Liver (tissue), 8 donors: ENCODE measurements at regions not wholly inside any gene's neighbourhood (a gene's known extent, or its start where the extent isn't known, plus 50 kb on each side); places are given as distances from the start of the nearest gene placed in this dataset.

ENCODE experiments used
- DNase-seq: peaks from one replicate; pipeline ENCODE4 v3.0.0-alpha.2; 2017; ENCODE audit warnings: low spot score
- H3K27ac ChIP-seq, 2 donors: one replicate each; pipeline ENCODE4 v1.7.0; 2013; ENCODE audit warnings: inconsistent platforms in 2 of 2, low read length in 2 of 2, control low read depth in 1 of 2, low read depth in 1 of 2, mild to moderate bottlenecking in 1 of 2
- H3K27me3 ChIP-seq, 4 donors: one replicate each; pipeline versions ENCODE4 v1.6.1 to v1.7.0; 2013; ENCODE audit warnings: low read length in 3 of 4, inconsistent platforms in 1 of 4, mild to moderate bottlenecking in 1 of 4, moderate library complexity in 1 of 4; ENCODE audit not compliant: control insufficient read depth in 4 of 4, insufficient read depth in 4 of 4
- H3K36me3 ChIP-seq, 4 donors: one replicate each; pipeline versions ENCODE4 v1.6.1 to v1.7.0; 2013; ENCODE audit warnings: low read length in 3 of 4, mild to moderate bottlenecking in 3 of 4, low read depth in 1 of 4, moderate library complexity in 1 of 4; ENCODE audit not compliant: control insufficient read depth in 4 of 4, insufficient read depth in 3 of 4
- H3K4me1 ChIP-seq, 4 donors: one replicate each; pipeline versions ENCODE4 v1.6.1 to v1.7.0; 2013; ENCODE audit warnings: low read length in 3 of 4, mild to moderate bottlenecking in 3 of 4, moderate library complexity in 1 of 4; ENCODE audit not compliant: control insufficient read depth in 4 of 4, insufficient read depth in 4 of 4
- H3K4me3 ChIP-seq, 3 donors: one replicate each; pipeline versions ENCODE4 v1.6.1 to v1.7.0; 2013; ENCODE audit warnings: low read length in 3 of 3, control low read depth in 1 of 3, low read depth in 1 of 3, mild to moderate bottlenecking in 1 of 3
- H3K9ac ChIP-seq, 2 donors: one replicate each; pipeline ENCODE4 v1.7.0; 2013; ENCODE audit warnings: low read length in 2 of 2, mild to moderate bottlenecking in 2 of 2, moderate library complexity in 2 of 2, control low read depth in 1 of 2, low read depth in 1 of 2
- H3K9me3 ChIP-seq, 4 donors: one replicate each; pipeline versions ENCODE4 v1.6.1 to v1.7.0; 2013; ENCODE audit warnings: low read length in 3 of 4; ENCODE audit not compliant: control insufficient read depth in 4 of 4
- FOXA1 ChIP-seq: IDR thresholded peaks from 2 replicates; pipeline ENCODE4 v1.6.1; 2016; ENCODE audit warnings: antibody characterized with exemption
- FOXA2 ChIP-seq: IDR thresholded peaks from 2 replicates; pipeline ENCODE4 v1.6.1; 2016; ENCODE audit warnings: antibody characterized with exemption
- GABPA ChIP-seq, 2 donors: IDR thresholded peaks in 1 of 2; conservative IDR thresholded peaks in 1 of 2; 2 replicates each; pipeline ENCODE4 v1.6.1; 2016; ENCODE audit warnings: antibody characterized with exemption in 2 of 2, mild to moderate bottlenecking in 1 of 2, moderate library complexity in 1 of 2
- HNF4A ChIP-seq, 2 donors: conservative IDR thresholded peaks; 2 replicates each; pipeline ENCODE4 v1.6.1; 2016; ENCODE audit warnings: antibody characterized with exemption in 2 of 2, mild to moderate bottlenecking in 2 of 2
- JUND ChIP-seq, 2 donors: IDR thresholded peaks; 2 replicates each; pipeline ENCODE4 v1.6.1; 2016; ENCODE audit warnings: antibody characterized with exemption in 2 of 2
- NR2F2 ChIP-seq: IDR thresholded peaks from 2 replicates; pipeline ENCODE4 v1.6.1; 2016; ENCODE audit warnings: antibody characterized with exemption
- RAD21 ChIP-seq, 2 donors: IDR thresholded peaks; 2 replicates each; pipeline ENCODE4 v1.6.1; 2016; ENCODE audit warnings: antibody characterized with exemption in 2 of 2, mild to moderate bottlenecking in 2 of 2
- RXRA ChIP-seq, 2 donors: IDR thresholded peaks; 2 replicates each; pipeline ENCODE4 v1.6.1; 2017 to 2018; ENCODE audit warnings: antibody characterized with exemption in 2 of 2, mild to moderate bottlenecking in 1 of 2
- SP1 ChIP-seq: IDR thresholded peaks from 2 replicates; pipeline ENCODE4 v1.6.1; 2018; ENCODE audit warnings: antibody characterized with exemption, mild to moderate bottlenecking
- TAF1 ChIP-seq: conservative IDR thresholded peaks from 2 replicates; pipeline ENCODE4 v1.6.1; 2016; ENCODE audit warnings: antibody characterized with exemption, mild to moderate bottlenecking
- YY1 ChIP-seq: IDR thresholded peaks from 2 replicates; pipeline ENCODE4 v1.6.1; 2016; ENCODE audit warnings: antibody characterized with exemption, mild to moderate bottlenecking
- WGBS: extraction: QIAGEN DNeasy Blood & Tissue Kit; methylation state at CpG from one replicate; pipeline ENCODE4 v1.1.7; 2013; 5-methylcytosine and 5-hydroxymethylcytosine counted together
- TF ChIP-seq, protein P1 (sequence below): IDR thresholded peaks from 2 replicates; pipeline ENCODE4 v1.6.1; 2016; ENCODE audit warnings: antibody characterized with exemption
- TF ChIP-seq, protein P2 (sequence below): IDR thresholded peaks from 2 replicates; pipeline ENCODE4 v1.6.1; 2016; ENCODE audit warnings: antibody characterized with exemption, mild to moderate bottlenecking
- TF ChIP-seq, protein P3 (sequence below): fragments of 150-350 bp; IDR thresholded peaks from 2 replicates; pipeline ENCODE4 v1.5.1; 2017; ENCODE audit warnings: improper control_type of control experiment, low read depth, low read length; ENCODE audit not compliant: missing input control
- TF ChIP-seq, protein P4 (sequence below): IDR thresholded peaks from 2 replicates; pipeline ENCODE4 v1.6.1; 2016; ENCODE audit warnings: antibody characterized with exemption
- TF ChIP-seq, protein P5 (sequence below): IDR thresholded peaks from 2 replicates; pipeline ENCODE4 v1.6.1; 2016; ENCODE audit warnings: antibody characterized with exemption
- donor health status: healthy.
- donor health status: healthy.
- donor health status: healthy.
- donor health status: healthy.
- donor health status: healthy.

DNA sequence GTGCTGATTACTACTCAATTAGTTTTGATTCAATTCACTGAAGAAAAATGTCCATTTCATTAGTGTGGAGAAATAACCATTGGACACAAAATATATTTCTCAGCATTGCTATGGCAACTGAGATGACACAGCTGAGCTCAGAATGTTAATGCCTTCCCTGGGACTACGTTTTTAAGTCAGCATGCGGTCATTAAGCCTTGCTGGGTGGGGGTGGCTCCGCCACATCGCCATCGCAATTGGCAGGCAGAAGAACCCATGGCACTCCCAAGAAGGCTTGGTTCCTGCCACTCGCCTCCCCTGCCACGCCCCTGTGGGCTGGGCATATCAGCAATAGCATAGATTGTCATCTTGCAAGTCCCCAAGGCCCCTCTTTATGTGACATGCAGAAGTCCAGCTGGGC, 256.7 kb upstream of the CAMK1G start:
- no peak for DNase-seq
- Histone ChIP-seq H3K36me3 (no peaks in the 10 kb centered on the region), H3K27ac (no peak overlapping the region), H3K4me1 (no peaks in the 10 kb centered on the region), H3K4me3 (no peak overlapping the region), H3K9ac (no peak overlapping the region), H3K27me3 (peaks cover 0 to 3% (median 0%) of the 10 kb centered on the region in 4 donors), H3K9me3 (no peaks in the 10 kb centered on the region)
- TF ChIP-seq, protein P1, sequence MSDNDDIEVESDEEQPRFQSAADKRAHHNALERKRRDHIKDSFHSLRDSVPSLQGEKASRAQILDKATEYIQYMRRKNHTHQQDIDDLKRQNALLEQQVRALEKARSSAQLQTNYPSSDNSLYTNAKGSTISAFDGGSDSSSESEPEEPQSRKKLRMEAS = no peak
- TF ChIP-seq SP1 = no peak
- TF ChIP-seq HNF4A (conservative IDR thresholded peaks at IDR 0.05) = no peak
- TF ChIP-seq, protein P2, sequence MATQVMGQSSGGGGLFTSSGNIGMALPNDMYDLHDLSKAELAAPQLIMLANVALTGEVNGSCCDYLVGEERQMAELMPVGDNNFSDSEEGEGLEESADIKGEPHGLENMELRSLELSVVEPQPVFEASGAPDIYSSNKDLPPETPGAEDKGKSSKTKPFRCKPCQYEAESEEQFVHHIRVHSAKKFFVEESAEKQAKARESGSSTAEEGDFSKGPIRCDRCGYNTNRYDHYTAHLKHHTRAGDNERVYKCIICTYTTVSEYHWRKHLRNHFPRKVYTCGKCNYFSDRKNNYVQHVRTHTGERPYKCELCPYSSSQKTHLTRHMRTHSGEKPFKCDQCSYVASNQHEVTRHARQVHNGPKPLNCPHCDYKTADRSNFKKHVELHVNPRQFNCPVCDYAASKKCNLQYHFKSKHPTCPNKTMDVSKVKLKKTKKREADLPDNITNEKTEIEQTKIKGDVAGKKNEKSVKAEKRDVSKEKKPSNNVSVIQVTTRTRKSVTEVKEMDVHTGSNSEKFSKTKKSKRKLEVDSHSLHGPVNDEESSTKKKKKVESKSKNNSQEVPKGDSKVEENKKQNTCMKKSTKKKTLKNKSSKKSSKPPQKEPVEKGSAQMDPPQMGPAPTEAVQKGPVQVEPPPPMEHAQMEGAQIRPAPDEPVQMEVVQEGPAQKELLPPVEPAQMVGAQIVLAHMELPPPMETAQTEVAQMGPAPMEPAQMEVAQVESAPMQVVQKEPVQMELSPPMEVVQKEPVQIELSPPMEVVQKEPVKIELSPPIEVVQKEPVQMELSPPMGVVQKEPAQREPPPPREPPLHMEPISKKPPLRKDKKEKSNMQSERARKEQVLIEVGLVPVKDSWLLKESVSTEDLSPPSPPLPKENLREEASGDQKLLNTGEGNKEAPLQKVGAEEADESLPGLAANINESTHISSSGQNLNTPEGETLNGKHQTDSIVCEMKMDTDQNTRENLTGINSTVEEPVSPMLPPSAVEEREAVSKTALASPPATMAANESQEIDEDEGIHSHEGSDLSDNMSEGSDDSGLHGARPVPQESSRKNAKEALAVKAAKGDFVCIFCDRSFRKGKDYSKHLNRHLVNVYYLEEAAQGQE = no peak
- TF ChIP-seq, protein P3, sequence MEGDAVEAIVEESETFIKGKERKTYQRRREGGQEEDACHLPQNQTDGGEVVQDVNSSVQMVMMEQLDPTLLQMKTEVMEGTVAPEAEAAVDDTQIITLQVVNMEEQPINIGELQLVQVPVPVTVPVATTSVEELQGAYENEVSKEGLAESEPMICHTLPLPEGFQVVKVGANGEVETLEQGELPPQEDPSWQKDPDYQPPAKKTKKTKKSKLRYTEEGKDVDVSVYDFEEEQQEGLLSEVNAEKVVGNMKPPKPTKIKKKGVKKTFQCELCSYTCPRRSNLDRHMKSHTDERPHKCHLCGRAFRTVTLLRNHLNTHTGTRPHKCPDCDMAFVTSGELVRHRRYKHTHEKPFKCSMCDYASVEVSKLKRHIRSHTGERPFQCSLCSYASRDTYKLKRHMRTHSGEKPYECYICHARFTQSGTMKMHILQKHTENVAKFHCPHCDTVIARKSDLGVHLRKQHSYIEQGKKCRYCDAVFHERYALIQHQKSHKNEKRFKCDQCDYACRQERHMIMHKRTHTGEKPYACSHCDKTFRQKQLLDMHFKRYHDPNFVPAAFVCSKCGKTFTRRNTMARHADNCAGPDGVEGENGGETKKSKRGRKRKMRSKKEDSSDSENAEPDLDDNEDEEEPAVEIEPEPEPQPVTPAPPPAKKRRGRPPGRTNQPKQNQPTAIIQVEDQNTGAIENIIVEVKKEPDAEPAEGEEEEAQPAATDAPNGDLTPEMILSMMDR = no peak
- TF ChIP-seq JUND (IDR thresholded peaks at IDR 0.05) = no peak
- no peak for TF ChIP-seq FOXA2
- no peak for TF ChIP-seq YY1
- no peak for TF ChIP-seq RAD21 (IDR thresholded peaks at IDR 0.05)
- TF ChIP-seq RXRA (IDR thresholded peaks at IDR 0.05) = no peak
- no peak for TF ChIP-seq TAF1
- TF ChIP-seq FOXA1 = no peak
- TF ChIP-seq NR2F2 = no peak
- no peak for TF ChIP-seq GABPA (IDR thresholded peaks at IDR 0.05 in 1 of 2, conservative IDR thresholded peaks at IDR 0.05 in 1 of 2)
- TF ChIP-seq, protein P4, sequence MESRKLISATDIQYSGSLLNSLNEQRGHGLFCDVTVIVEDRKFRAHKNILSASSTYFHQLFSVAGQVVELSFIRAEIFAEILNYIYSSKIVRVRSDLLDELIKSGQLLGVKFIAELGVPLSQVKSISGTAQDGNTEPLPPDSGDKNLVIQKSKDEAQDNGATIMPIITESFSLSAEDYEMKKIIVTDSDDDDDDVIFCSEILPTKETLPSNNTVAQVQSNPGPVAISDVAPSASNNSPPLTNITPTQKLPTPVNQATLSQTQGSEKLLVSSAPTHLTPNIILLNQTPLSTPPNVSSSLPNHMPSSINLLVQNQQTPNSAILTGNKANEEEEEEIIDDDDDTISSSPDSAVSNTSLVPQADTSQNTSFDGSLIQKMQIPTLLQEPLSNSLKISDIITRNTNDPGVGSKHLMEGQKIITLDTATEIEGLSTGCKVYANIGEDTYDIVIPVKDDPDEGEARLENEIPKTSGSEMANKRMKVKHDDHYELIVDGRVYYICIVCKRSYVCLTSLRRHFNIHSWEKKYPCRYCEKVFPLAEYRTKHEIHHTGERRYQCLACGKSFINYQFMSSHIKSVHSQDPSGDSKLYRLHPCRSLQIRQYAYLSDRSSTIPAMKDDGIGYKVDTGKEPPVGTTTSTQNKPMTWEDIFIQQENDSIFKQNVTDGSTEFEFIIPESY = no peak
- TF ChIP-seq, protein P5, sequence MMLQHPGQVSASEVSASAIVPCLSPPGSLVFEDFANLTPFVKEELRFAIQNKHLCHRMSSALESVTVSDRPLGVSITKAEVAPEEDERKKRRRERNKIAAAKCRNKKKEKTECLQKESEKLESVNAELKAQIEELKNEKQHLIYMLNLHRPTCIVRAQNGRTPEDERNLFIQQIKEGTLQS = no peak
- 81% methylated on average over 7 of the region's 7 CpGs for WGBS

DNA sequence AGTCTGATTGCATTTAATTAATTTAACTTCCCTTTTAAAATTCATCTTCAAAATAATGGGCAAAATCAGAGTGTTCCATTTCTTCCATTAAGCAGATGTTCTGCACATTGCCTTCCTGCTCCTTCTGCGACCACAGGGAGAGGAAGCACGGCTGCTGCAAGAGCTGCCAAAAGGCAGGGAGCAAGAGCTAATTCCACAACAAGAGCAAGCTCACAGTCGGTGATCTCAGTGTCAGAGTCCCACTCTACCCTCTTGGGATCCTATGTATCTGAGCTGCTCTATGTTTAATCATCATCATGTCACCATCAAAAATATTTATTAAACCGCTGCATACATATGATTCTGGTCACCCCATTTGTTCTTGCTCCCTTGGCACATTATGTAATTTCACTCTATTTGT, 255.3 kb upstream of the CAMK1G start:
- no peak overlapping the region for H3K27ac ChIP-seq
- peaks cover 0 to 3% (median 0%) of the 10 kb centered on the region in 4 donors for H3K27me3 ChIP-seq
- DNase-seq = no peak
- H3K9me3 ChIP-seq = no peaks in the 10 kb centered on the region
- H3K4me1 ChIP-seq = no peaks in the 10 kb centered on the region
- TF ChIP-seq RXRA (IDR thresholded peaks at IDR 0.05) (no peak), YY1 (no peak), JUND (IDR thresholded peaks at IDR 0.05) (no peak), NR2F2 (no peak)
- TF ChIP-seq, protein P2 = no peak
- H3K36me3 ChIP-seq = no peaks in the 10 kb centered on the region
- no peak overlapping the region for H3K4me3 ChIP-seq
- H3K9ac ChIP-seq = no peak overlapping the region
- 58% methylated on average over 4 of the region's 4 CpGs for WGBS
